B cell (primary cell): ENCODE measurements at regions not wholly inside any gene's neighbourhood (a gene's known extent, or its start where the extent isn't known, plus 50 kb on each side); places are given as distances from the start of the nearest gene placed in this dataset.

ENCODE experiments used
- ATAC-seq: fragments of 200-7000 bp; cut with Tn5 transposase; one replicate; pipeline ENCODE4 v1.10.0; 2021; ENCODE audit warnings: low read depth, mild to moderate bottlenecking, moderate number of reproducible peaks, moderate library complexity
- CTCF ChIA-PET: fragments of 350-600 bp; sonication (Branson Sonifier 250); formaldehyde crosslinking; loops from one replicate; lab custom pipeline; 2021; ENCODE audit warnings: antibody characterized with exemption, inconsistent platforms; lab: Charles Lee
- POLR2A ChIA-PET: fragments of 350-600 bp; sonication (Branson Sonifier 250); formaldehyde crosslinking; loops from one replicate; lab custom pipeline; 2021; ENCODE audit warnings: antibody characterized with exemption; lab: Charles Lee
- DNase-seq: peaks from one replicate; pipeline ENCODE4 v3.0.0; 2013
- H2AFZ ChIP-seq: 2 replicates; pipeline ENCODE4 v1.6.1; 2012; ENCODE audit warnings: mild to moderate bottlenecking, low read depth, low read length; ENCODE audit not compliant: insufficient read depth, poor library complexity, severe bottlenecking
- H3K27ac ChIP-seq, 2 donors: 1 replicate in 1 of 2; 2 replicates in 1 of 2; pipeline ENCODE4 v1.5.1; 2012 to 2013; ENCODE audit warnings: low read length in 2 of 2, mild to moderate bottlenecking in 2 of 2, moderate library complexity in 1 of 2
- H3K27me3 ChIP-seq, 4 experiments: fragments of 200-600 bp in 1 of 4; sonication (generic) in 1 of 4; replicated peaks in 1 of 4; 1 replicate in 2 of 4; 2 replicates in 2 of 4; pipeline versions ENCODE4 v1.6.1 to v1.7.0; 2013 to 2016; ENCODE audit warnings: low read length in 3 of 4, mild to moderate bottlenecking in 2 of 4, mixed read lengths in 1 of 4, moderate library complexity in 1 of 4; ENCODE audit not compliant: insufficient read depth in 4 of 4, control insufficient read depth in 3 of 4; ENCODE audit errors: control extremely low read depth in 1 of 4
- H3K36me3 ChIP-seq, 2 experiments: replicated peaks in 1 of 2; 1 replicate in 1 of 2; 2 replicates in 1 of 2; pipeline versions ENCODE4 v1.6.1 to v1.7.1; 2013; ENCODE audit warnings: low read length in 1 of 2; ENCODE audit not compliant: insufficient read depth in 2 of 2, control insufficient read depth in 1 of 2; ENCODE audit errors: control extremely low read depth in 1 of 2, extremely low read depth in 1 of 2
- H3K4me1 ChIP-seq, 2 donors: fragments of 200-600 bp in 1 of 2; sonication (generic) in 1 of 2; 1 replicate in 1 of 2; 2 replicates in 1 of 2; pipeline versions ENCODE4 v1.5.1 to v1.6.1; 2013 to 2017; ENCODE audit warnings: low read length in 2 of 2; ENCODE audit not compliant: control insufficient read depth in 2 of 2, insufficient read depth in 2 of 2
- H3K4me2 ChIP-seq: replicated peaks from 2 replicates; pipeline ENCODE3; 2012; ENCODE audit warnings: mild to moderate bottlenecking, low read depth, low read length; ENCODE audit not compliant: poor library complexity, severe bottlenecking
- H3K4me3 ChIP-seq, 5 experiments: fragments of 200-600 bp in 1 of 5; sonication (generic) in 1 of 5; 1 replicate in 3 of 5; 2 replicates in 2 of 5; pipeline versions ENCODE4 v1.5.1 to v1.7.0; 2011 to 2016; ENCODE audit warnings: low read length in 4 of 5, mild to moderate bottlenecking in 4 of 5, low read depth in 2 of 5, control low read depth in 1 of 5, moderate library complexity in 1 of 5; ENCODE audit not compliant: insufficient read depth in 1 of 5; ENCODE audit errors: control extremely low read depth in 1 of 5, extremely low read depth in 1 of 5
- H3K79me2 ChIP-seq: fragments of 200-600 bp; sonication (generic); one replicate; pipeline ENCODE4 v1.6.0; 2016; ENCODE audit warnings: low read length; ENCODE audit not compliant: control insufficient read depth, insufficient read depth
- H3K9ac ChIP-seq: fragments of 200-600 bp; sonication (generic); 2 replicates; pipeline ENCODE4 v1.6.1; 2017; ENCODE audit warnings: mild to moderate bottlenecking, low read length, moderate library complexity
- H3K9me3 ChIP-seq, 3 donors: one replicate each; pipeline versions ENCODE4 v1.6.1 to v1.7.1; 2013; ENCODE audit warnings: low read length in 2 of 3; ENCODE audit not compliant: control insufficient read depth in 2 of 3, insufficient read depth in 1 of 3; ENCODE audit errors: control extremely low read depth in 1 of 3
- H4K20me1 ChIP-seq: 2 replicates; pipeline ENCODE4 v1.6.0; 2012; ENCODE audit warnings: mild to moderate bottlenecking, low read length; ENCODE audit not compliant: insufficient read depth, control insufficient read depth, poor library complexity, severe bottlenecking
- H3K27ac Mint-ChIP-seq: one replicate; pipeline ENCODE4 v1.8.0; 2021; ENCODE audit warnings: mixed read lengths
- H3K27me3 Mint-ChIP-seq: one replicate; pipeline ENCODE4 v1.8.0; 2021; ENCODE audit warnings: mixed read lengths
- H3K4me1 Mint-ChIP-seq: one replicate; pipeline ENCODE4 v1.8.0; 2021; ENCODE audit warnings: mixed read lengths
- H3K4me3 Mint-ChIP-seq: one replicate; pipeline ENCODE4 v1.8.0; 2021; ENCODE audit warnings: mixed read lengths
- H3K9me3 Mint-ChIP-seq: one replicate; pipeline ENCODE4 v1.8.0; 2022; ENCODE audit warnings: mixed read lengths; ENCODE audit not compliant: insufficient read depth
- EZH2 ChIP-seq: IDR thresholded peaks from 2 replicates; pipeline ENCODE4 v1.6.1; 2012; ENCODE audit warnings: borderline replicate concordance, low read depth, mild to moderate bottlenecking, moderate library complexity, low read length; ENCODE audit not compliant: insufficient read depth, poor library complexity, severe bottlenecking
- WGBS: methylation state at CpG from one replicate; pipeline ENCODE4 v1.1.5; 2013; ENCODE audit warnings: missing lambda C conversion rate; ENCODE audit not compliant: insufficient coverage; 5-methylcytosine and 5-hydroxymethylcytosine counted together
- intact Hi-C: fragments of 100-400 bp; cut with micrococcal nuclease; formaldehyde crosslinking; loops from one replicate; pipeline ENCODE4 v1.10.0; 2022
- TF ChIP-seq, protein P1 (sequence below): fragments of 200-600 bp; IDR thresholded peaks from one replicate; pipeline ENCODE4 v1.8.0; 2022; ENCODE audit warnings: antibody characterized with exemption, mild to moderate bottlenecking

DNA sequence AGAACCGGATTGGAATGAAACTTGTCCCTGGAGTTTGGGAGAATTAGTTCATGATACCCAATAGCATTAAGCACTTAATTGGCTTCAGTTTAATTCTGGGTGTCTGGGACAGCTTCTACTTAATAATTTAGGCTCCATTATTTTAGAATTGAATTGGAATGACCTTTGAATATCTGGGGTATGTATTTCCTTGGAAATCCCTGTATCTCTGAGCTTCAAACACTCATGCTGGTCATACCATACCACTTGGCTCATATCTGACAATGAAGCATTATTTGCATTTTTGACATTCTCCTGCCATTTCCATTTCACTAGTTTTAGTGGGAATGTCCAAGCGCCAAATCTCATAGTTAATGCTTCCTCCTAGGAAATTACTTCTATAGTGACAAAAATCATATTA, 393.1 kb downstream of the DIPK2A start:
- CTCF ChIA-PET, result no interaction called here
- H3K79me2 ChIP-seq, result no peaks in the 10 kb centered on the region

GRCh38 chr3:144369129-144369879, 397.7 kb downstream of the DIPK2A start:
- Histone ChIP-seq H3K9ac (no peak overlapping the region), H3K4me1 (no peaks in the 10 kb centered on the region), H3K36me3 (no peaks in the 10 kb centered on the region), H3K9me3 (peaks cover 0 to 16% (median 2%) of the 10 kb centered on the region in 3 donors), H3K27ac (no peak overlapping the region), H2AFZ (no peak overlapping the region), H3K4me3 (no peak overlapping the region), H3K79me2 (no peaks in the 10 kb centered on the region), H3K4me2 (no peak overlapping the region), H3K27me3 (no peaks in the 10 kb centered on the region), H4K20me1 (no peaks in the 10 kb centered on the region)
- H3K9me3 Mint-ChIP-seq, result peaks cover 5% of the 10 kb centered on the region
- intact Hi-C loops, result no loop called here
- H3K4me3 Mint-ChIP-seq, result no peak overlapping the region
- 72% methylated on average over 2 of the region's 2 CpGs for WGBS
- DNase-seq, result no peak
- ATAC-seq, result no peak
- no peaks in the 10 kb centered on the region for H3K27me3 Mint-ChIP-seq
- H3K27ac Mint-ChIP-seq, result no peak overlapping the region
- no peak for TF ChIP-seq EZH2
- TF ChIP-seq, protein P1, sequence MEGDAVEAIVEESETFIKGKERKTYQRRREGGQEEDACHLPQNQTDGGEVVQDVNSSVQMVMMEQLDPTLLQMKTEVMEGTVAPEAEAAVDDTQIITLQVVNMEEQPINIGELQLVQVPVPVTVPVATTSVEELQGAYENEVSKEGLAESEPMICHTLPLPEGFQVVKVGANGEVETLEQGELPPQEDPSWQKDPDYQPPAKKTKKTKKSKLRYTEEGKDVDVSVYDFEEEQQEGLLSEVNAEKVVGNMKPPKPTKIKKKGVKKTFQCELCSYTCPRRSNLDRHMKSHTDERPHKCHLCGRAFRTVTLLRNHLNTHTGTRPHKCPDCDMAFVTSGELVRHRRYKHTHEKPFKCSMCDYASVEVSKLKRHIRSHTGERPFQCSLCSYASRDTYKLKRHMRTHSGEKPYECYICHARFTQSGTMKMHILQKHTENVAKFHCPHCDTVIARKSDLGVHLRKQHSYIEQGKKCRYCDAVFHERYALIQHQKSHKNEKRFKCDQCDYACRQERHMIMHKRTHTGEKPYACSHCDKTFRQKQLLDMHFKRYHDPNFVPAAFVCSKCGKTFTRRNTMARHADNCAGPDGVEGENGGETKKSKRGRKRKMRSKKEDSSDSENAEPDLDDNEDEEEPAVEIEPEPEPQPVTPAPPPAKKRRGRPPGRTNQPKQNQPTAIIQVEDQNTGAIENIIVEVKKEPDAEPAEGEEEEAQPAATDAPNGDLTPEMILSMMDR, result no peak
- CTCF ChIA-PET, result no interaction called here
- H3K4me1 Mint-ChIP-seq, result no peaks in the 10 kb centered on the region
- POLR2A ChIA-PET, result no interaction called here

More for the DNA sequence above, 393.1 kb downstream of the DIPK2A start:
- Histone ChIP-seq H3K9ac (no peak overlapping the region), H2AFZ (no peak overlapping the region), H3K4me1 (no peaks in the 10 kb centered on the region), H3K9me3 (peaks cover 0 to 16% (median 2%) of the 10 kb centered on the region in 3 donors), H3K27me3 (no peaks in the 10 kb centered on the region), H3K4me3 (no peak overlapping the region), H3K36me3 (no peaks in the 10 kb centered on the region), H4K20me1 (no peaks in the 10 kb centered on the region), H3K4me2 (no peak overlapping the region), H3K27ac (no peak overlapping the region)
- TF ChIP-seq, protein P1, result no peak
- TF ChIP-seq EZH2, result no peak
- H3K27me3 Mint-ChIP-seq, result peaks cover 3% of the 10 kb centered on the region
- H3K4me1 Mint-ChIP-seq, result no peaks in the 10 kb centered on the region
- no CpG with 5 or more reads among the region's 2 CpGs for WGBS
- no peak for ATAC-seq
- POLR2A ChIA-PET, result no interaction called here
- intact Hi-C loops, result no loop called here
- H3K27ac Mint-ChIP-seq, result no peak overlapping the region
- DNase-seq, result no peak
- no peak overlapping the region for H3K4me3 Mint-ChIP-seq
- H3K9me3 Mint-ChIP-seq, result peaks cover 7% of the 10 kb centered on the region
